IPS DF 4.7 (cell line): ENCODE measurements at regions not wholly inside any gene's neighbourhood (a gene's known extent, or its start where the extent isn't known, plus 50 kb on each side); places are given as distances from the start of the nearest gene placed in this dataset.
"Not testable (repeated sequence)": the region's sequence is repeated elsewhere in the genome, so short reads cannot be mapped to it uniquely, and the experiment has no call there.

Source experiments
- DNase-seq: peaks from one replicate; pipeline ENCODE4 v3.0.0-alpha.2; 2013; ENCODE audit warnings: low spot score; ENCODE audit errors: extremely low read depth

- DNase-seq, result no peak
Measured at GRCh38 chr10:44118500-44118899, 266.4 kb downstream of the CXCL12 start.

- DNase-seq, result no peak
Measured at GRCh38 chr10:44116474-44116873, 268.4 kb downstream of the CXCL12 start.

DNA sequence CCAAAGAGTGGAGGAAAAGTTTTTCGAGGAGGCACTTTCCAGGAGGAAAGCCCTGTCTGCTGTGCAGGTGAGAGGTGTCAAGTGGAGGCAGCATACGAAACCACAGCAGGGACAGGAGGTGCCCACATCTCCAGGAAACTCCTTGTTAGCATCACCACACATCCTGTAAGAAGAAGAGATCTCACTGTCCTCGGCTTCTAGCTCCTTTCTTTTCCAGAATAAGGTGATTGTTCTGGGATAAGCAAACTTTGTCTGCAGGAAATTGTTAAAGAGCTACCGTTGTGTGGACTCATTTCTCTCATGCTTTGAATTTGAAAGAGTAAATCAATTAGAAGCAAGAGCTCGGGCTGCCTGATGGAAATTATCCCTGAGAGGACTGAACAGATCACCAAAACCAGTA, 269.4 kb downstream of the CXCL12 start:
- DNase-seq, result no peak

DNA sequence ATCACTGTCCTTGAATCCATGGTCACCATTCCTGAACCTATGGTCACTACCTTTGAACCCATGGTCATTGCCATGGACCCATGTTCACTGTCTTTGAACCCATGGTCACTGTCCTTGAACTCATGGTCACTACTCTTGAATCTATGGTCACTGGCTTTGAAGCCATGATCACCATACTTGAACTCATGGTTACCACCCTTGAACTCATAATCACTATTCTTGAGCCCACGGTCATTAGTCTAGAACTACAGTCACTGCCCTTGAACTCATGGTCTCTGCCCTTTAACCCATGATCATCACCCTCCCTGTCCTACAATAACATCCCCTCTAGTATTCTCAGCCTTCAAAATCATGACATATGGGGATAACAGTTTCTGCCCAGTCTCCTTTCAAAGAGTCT, 270.5 kb downstream of the CXCL12 start:
- no peak for DNase-seq

DNA sequence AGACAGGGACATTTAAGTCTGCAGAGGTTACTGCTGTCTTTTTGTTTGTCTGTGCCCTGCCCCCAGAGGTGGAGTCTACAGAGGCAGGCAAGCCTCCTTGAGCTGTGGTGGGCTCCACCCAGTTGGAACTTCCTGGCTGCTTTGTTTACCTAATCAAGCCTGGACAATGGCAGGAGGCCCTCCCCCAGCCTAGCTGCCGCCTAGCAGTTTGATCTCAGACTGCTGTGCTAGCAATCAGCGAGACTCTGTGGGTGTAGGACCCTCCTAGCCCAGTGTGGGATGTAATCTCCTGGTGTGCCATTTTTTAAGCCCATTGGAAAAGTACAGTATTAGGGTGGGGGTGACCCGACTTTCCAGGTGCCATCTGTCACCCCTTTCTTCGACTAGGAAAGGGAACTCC, 272.6 kb downstream of the CXCL12 start:
- DNase-seq, result not testable (repeated sequence)

DNA sequence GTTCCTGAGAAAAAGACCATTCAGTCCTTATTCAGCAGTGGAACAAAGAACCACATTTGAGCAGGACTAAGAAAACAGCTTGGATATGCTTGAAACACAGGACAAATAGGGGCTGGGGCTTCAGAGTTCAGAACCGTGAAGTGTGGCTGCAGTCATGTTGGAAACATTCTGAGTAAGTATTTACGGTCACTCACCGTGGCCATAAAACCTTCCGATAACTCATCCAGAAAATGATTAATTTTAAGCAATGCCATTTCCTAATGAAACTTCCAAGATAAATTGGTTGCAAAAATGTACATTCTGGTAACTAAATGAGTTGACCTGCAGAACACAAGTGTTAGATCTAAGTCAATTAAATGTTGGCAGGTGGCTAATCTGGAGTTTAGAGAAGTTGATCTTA, 279.2 kb downstream of the CXCL12 start:
- DNase-seq, result no peak

- DNase-seq, result no peak
Measured at GRCh38 chr10:44102726-44103255, 282.1 kb downstream of the CXCL12 start.

- no peak for DNase-seq
Measured at GRCh38 chr10:44101082-44101481, 283.8 kb downstream of the CXCL12 start.

DNA sequence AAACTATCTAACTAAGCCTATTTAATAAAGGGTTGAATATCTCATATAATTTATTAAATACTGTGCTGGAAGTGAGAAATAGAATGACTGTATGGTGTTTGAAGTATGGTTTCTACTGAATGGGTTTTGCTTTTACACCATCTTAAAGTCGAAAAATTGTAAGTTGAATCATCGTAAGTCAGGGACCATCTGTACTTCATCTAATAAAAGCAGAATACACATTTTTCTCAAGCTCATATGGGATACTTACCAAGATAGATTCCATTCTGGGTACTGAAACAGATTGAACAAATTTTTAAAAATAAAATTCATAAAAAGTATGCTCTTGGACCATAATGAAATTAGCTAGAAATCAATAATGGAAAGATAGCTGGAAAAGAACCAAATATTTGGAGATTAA, 285.4 kb downstream of the CXCL12 start:
- DNase-seq, result no peak

GRCh38 chr10:44096217-44096616, 288.7 kb downstream of the CXCL12 start:
- not testable (repeated sequence) for DNase-seq

DNA sequence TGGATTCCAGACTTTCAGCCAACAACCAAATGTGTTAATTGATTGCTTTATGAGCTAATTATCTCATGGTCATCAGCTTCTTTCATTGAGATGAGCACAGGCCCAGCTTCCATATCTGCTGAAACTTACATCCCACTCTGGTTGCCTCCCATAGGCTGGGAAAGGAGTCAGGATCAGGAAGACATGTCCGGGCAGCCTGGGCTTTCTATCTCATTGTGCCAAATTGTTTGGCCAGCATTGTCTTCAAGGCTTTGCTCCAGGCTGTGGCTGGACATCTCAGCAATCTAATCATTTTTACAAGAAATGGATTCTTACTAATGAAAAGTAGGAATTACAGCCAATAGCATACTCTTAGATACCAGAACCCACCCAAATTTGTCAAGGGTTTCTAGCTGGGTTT, 295.2 kb downstream of the CXCL12 start:
- no peak for DNase-seq

- no peak for DNase-seq
Measured at GRCh38 chr10:44087403-44087802, 297.5 kb downstream of the CXCL12 start.

- DNase-seq, result no peak
Measured at GRCh38 chr10:44083719-44084400, 301.0 kb downstream of the CXCL12 start.

DNA sequence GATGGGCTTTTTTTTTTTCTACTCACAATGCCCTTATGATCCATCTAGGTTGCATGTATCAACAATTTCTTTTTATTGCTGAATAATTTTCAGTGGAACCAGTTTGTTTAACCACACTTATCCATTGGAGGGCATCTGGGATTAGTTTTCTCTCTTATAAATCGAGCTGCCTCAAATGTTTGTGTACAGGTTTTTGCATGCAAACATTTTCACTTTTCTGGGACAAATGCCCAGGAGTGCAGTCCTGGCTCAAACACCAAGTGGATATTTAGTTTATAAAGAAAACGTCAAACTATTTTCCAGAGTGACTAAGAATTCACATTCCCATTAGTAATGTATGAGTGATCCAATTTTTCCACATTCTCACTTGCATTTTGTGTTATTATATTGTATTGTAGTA, 313.4 kb downstream of the CXCL12 start:
- DNase-seq, result no peak

DNA sequence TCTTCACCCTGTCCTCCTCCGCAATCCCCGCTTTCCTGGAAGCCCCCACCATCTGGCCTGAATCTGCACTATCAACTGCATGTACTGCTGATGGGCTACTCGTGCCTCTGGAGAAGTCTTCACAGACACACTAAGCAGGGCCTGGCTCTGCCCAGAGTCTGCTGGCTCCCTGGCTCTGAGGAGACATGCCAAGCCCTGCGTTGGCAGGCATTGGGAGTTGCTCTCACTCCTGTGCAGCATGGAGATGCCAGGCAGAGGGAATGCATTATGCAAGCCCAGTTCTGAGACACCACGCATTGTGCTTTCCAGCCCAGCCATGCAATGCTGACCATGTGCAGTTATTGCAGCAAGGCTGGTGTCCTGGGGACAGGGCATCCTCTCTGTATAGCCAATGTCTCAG, 314.6 kb downstream of the CXCL12 start:
- no peak for DNase-seq

DNA sequence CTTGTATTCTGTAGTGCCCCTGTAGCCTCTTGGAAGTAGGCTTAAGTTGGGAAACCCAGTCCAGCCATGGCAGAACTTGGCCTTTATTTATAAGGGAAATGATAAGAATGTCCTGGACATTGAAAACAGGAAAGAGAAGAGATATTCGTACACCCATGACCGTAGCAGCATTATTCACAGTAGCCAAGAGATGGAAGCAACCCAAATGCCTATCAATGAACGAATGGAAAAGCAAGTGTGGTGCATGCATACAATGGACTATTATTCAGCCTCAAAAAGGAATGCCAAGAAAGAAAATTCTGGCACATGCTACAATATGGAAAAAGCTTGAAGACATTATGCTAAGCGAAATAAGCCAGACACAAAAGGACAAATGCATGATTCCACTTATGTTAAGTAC, 315.3 kb downstream of the CXCL12 start:
- no peak for DNase-seq

DNA sequence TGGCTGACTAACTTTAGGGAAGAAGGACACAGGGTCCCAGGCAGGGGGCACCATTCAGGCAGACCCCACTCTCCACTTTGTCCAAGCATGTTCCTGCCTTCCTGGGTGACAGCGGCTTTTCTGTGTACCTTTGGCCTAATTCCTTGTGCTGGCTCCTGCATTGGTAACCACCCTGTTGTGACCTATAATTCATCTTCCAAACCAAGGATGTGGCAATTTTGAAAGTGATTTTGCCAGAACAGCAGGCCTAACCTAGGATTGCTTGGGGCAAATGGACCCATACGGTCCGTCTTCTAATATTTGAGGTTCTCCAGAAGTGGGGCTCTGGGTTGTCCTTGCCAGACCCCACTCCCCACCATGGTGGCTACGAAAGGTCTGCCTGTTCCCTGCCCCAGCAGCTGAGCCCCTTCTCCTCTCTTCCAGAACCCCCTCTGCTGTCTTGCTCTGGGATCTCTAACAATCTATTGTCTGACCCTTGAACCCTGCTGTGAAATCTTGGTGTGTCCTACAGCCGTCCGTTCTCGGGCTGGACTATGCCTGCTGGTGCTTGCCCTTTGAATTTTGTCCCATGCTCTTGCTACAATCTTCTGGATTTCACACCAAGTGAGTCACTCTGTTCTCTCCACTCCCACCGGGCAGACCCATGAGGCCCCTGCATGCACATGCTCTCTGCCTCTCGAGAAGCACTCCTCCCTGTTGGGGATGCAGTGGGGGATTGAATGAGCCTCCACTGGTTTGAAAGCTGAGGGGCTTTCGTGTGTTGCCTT, 316.0 kb downstream of the CXCL12 start:
- no peak for DNase-seq

GRCh38 chr10:44067432-44067831, 317.5 kb downstream of the CXCL12 start:
- DNase-seq, result no peak

GRCh38 chr10:44066527-44067255, 318.2 kb downstream of the CXCL12 start:
- DNase-seq, result no peak

DNA sequence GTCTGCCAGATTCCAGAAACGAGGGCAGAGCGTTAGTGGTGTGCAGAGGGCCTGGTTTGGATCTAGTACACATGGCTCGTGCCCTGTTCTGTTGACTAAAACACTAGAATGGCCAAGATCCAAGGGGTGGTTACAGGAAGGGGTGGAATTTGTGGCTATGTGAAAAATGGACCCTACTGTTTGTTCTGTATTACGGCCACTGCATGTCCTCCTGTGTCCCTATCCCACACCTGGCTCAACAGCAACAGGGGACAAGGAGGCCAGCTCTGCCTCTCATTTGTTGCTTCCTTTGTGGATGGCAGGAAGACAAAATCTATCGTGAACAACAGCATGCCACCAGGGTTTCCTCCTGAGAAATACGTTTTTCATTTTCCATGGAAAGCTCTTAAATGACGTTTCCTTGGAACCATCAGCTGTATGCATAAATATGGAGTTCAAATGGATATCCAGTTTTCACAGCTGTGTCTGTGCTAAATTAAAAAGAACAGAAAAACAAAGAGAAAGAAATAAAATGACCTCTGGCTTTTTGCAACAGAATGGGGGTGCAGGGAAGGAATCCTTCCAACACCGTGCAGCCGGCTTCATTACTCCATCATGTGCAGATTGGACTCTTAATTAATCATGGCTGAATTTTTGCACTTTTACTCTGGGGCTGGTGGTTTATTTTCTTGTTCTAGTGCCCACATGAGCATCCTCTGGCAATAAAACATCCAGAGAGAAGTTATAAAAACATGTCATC, 318.9 kb downstream of the CXCL12 start:
- no peak for DNase-seq

- no peak for DNase-seq
Measured at GRCh38 chr10:44064987-44065787, 319.7 kb downstream of the CXCL12 start.
